Thoracic aorta (tissue), 2 donors: ENCODE measurements at regions not wholly inside any gene's neighbourhood (a gene's known extent, or its start where the extent isn't known, plus 50 kb on each side); places are given as distances from the start of the nearest gene placed in this dataset.
"Not testable (repeated sequence)": the region's sequence is repeated elsewhere in the genome, so short reads cannot be mapped to it uniquely, and the experiment has no call there.

Experiments used
- ATAC-seq: fragments of 150-250 bp; one replicate; pipeline ENCODE4 v1.8.0; 2017; ENCODE audit warnings: low read depth; ENCODE audit not compliant: insufficient number of reproducible peaks, low FRiP score
- DNase-seq: peaks from one replicate; pipeline ENCODE4 v3.0.0-alpha.2; 2020; ENCODE audit warnings: low spot score
- H3K27ac ChIP-seq, 2 donors: fragments of 200-600 bp; sonication (generic); 1 replicate in 1 of 2; 2 replicates in 1 of 2; pipeline ENCODE4 v1.5.1; 2016; ENCODE audit warnings: mild to moderate bottlenecking in 2 of 2, moderate library complexity in 2 of 2
- H3K27me3 ChIP-seq: fragments of 200-600 bp; sonication (generic); replicated peaks from 2 replicates; pipeline ENCODE4 v1.6.0; 2016; ENCODE audit warnings: mild to moderate bottlenecking; ENCODE audit not compliant: insufficient read depth
- H3K36me3 ChIP-seq: fragments of 200-600 bp; sonication (generic); one replicate; pipeline ENCODE4 v1.5.1; 2016
- H3K4me1 ChIP-seq, 2 donors: fragments of 200-600 bp; sonication (generic); 1 replicate in 1 of 2; 2 replicates in 1 of 2; pipeline versions ENCODE4 v1.5.1 to v1.6.0; 2016; ENCODE audit warnings: low read depth in 2 of 2, mild to moderate bottlenecking in 1 of 2; ENCODE audit not compliant: control insufficient read depth in 1 of 2
- H3K4me3 ChIP-seq: fragments of 200-600 bp; sonication (generic); 2 replicates; pipeline ENCODE4 v1.5.1; 2016; ENCODE audit warnings: mild to moderate bottlenecking
- H3K9me3 ChIP-seq: fragments of 200-600 bp; sonication (generic); 2 replicates; pipeline ENCODE4 v1.5.1; 2016
- CTCF ChIP-seq: fragments of 200-600 bp; sonication (generic); IDR thresholded peaks from one replicate; pipeline ENCODE4 v1.5.1; 2019; ENCODE audit warnings: antibody characterized with exemption

- no peaks in the 10 kb centered on the region for H3K9me3 ChIP-seq
- ATAC-seq, result no peak
Measured at GRCh38 chr4:94068753-94069719, 138.6 kb upstream of the SMARCAD1 start.

GRCh38 chr4:94076498-94076897, 131.2 kb upstream of the SMARCAD1 start:
- DNase-seq (no peak), ATAC-seq (no peak)
- TF ChIP-seq CTCF, result no peak
- H3K27ac ChIP-seq, result no peak overlapping the region
- no peaks in the 10 kb centered on the region for H3K36me3 ChIP-seq
- H3K4me3 ChIP-seq, result no peak overlapping the region
- no peaks in the 10 kb centered on the region for H3K4me1 ChIP-seq
- no peaks in the 10 kb centered on the region for H3K9me3 ChIP-seq
- no peaks in the 10 kb centered on the region for H3K27me3 ChIP-seq

More at GRCh38 chr4:94068753-94069719, 138.6 kb upstream of the SMARCAD1 start:
- H3K4me1 ChIP-seq, result no peaks in the 10 kb centered on the region
- no peak for TF ChIP-seq CTCF
- DNase-seq, result no peak
- H3K27me3 ChIP-seq, result no peaks in the 10 kb centered on the region
- H3K4me3 ChIP-seq, result no peak overlapping the region
- no peak overlapping the region for H3K27ac ChIP-seq
- H3K36me3 ChIP-seq, result no peaks in the 10 kb centered on the region

GRCh38 chr4:94084155-94084554, 123.5 kb upstream of the SMARCAD1 start:
- DNase-seq (no peak), ATAC-seq (no peak)
- no peak for TF ChIP-seq CTCF
- no peak overlapping the region for H3K27ac ChIP-seq
- no peaks in the 10 kb centered on the region for H3K36me3 ChIP-seq
- H3K4me3 ChIP-seq, result no peak overlapping the region
- no peaks in the 10 kb centered on the region for H3K27me3 ChIP-seq
- no peaks in the 10 kb centered on the region for H3K4me1 ChIP-seq
- H3K9me3 ChIP-seq, result no peaks in the 10 kb centered on the region

- H3K4me1 ChIP-seq, H3K9me3 ChIP-seq, H3K36me3 ChIP-seq, H3K27me3 ChIP-seq, H3K4me3 ChIP-seq, DNase-seq, ATAC-seq, H3K27ac ChIP-seq: not testable (repeated sequence)
Measured at GRCh38 chr4:94099141-94099540, 108.5 kb upstream of the SMARCAD1 start.

- Histone ChIP-seq H3K9me3 (no peaks in the 10 kb centered on the region), H3K27ac (no peak overlapping the region), H3K4me1 (no peaks in the 10 kb centered on the region), H3K27me3 (no peaks in the 10 kb centered on the region), H3K36me3 (no peaks in the 10 kb centered on the region), H3K4me3 (no peak overlapping the region)
- no peak for TF ChIP-seq CTCF
- DNase-seq, result no peak
- ATAC-seq, result no peak
Measured at GRCh38 chr4:94112644-94113043, 95.0 kb upstream of the SMARCAD1 start.
